ENCODE measurements at regions not wholly inside any gene's neighbourhood (a gene's known extent, or its start where the extent isn't known, plus 50 kb on each side); places are given as distances from the start of the nearest gene placed in this dataset.

GRCh38 chr4:4952273-4952672, 67.0 kb downstream of the CYTL1 start:
- TF ChIP-seq POLR2AphosphoS5 (IDR thresholded peaks at IDR 0.05; ENCODE audit: low read depth, low read length) (no peak), HNF4A (CRISPR knock-in tag; IDR thresholded peaks at IDR 0.05) (no peak), ZNF792 (CRISPR knock-in tag; IDR thresholded peaks at IDR 0.05) (no peak), NR2C2 (CRISPR knock-in tag; IDR thresholded peaks at IDR 0.05; ENCODE audit: borderline replicate concordance) (no peak), ZBTB21 (CRISPR knock-in tag; IDR thresholded peaks at IDR 0.05) (no peak)
